ENCODE measurements at regions not wholly inside any gene's neighbourhood (a gene's known extent, or its start where the extent isn't known, plus 50 kb on each side); places are given as distances from the start of the nearest gene placed in this dataset.

GRCh38 chr3:5729852-5730251 lies 542.3 kb downstream of the EDEM1 start:
- no peak overlapping the region for H3K4me3 ChIP-seq (replicated peaks in 1 of 3)
- intact Hi-C loops (cut with DNase I) = no loop called here

DNA sequence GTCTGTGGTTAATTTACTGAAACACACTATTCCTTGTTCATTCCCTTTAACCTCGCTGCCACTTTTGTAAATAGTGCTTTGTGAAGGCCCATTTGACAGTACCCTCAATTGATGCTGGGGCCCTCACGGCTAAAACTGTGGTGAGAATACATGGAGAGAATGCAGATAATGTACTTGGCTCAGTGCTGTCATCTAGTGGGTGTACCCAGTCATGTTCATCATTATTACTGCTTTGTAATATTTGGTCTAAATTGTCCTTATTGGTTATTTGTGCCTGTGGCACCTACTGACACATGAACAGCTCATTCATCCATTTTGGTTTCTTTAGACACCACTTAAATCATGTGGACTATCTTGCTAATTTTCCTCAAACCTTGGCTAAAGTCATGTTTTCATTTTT lies 543.6 kb downstream of the EDEM1 start:
- TF ChIP-seq CTCF (IDR thresholded peaks at IDR 0.05) (no peak), POLR2A (IDR thresholded peaks at IDR 0.05) (no peak)
- no peaks in the 10 kb centered on the region for H3K36me3 ChIP-seq
- H3K27ac ChIP-seq = no peak overlapping the region
- H3K4me3 ChIP-seq (replicated peaks in 1 of 3) = no peak overlapping the region
- no peaks in the 10 kb centered on the region for H3K27me3 ChIP-seq
- 84 to 86% methylated on average over 2 of the region's 2 CpGs for whole genome bisulfite sequencing, 2 donors
- intact Hi-C loops (cut with DNase I) = no loop called here
- no peaks in the 10 kb centered on the region for H3K4me1 ChIP-seq
- DNase-seq = no peak
- no peaks in the 10 kb centered on the region for H3K9me3 ChIP-seq

More at GRCh38 chr3:5729852-5730251, 542.3 kb downstream of the EDEM1 start:
- DNase-seq = no peak
- WGBS, 2 donors = 83 to 85% methylated on average over 4 of the region's 4 CpGs
- H3K27me3 ChIP-seq = no peaks in the 10 kb centered on the region
- no peaks in the 10 kb centered on the region for H3K4me1 ChIP-seq
- no peaks in the 10 kb centered on the region for H3K9me3 ChIP-seq
- H3K27ac ChIP-seq = no peak overlapping the region
- TF ChIP-seq CTCF (IDR thresholded peaks at IDR 0.05) (no peak), POLR2A (IDR thresholded peaks at IDR 0.05) (no peak)
- no peaks in the 10 kb centered on the region for H3K36me3 ChIP-seq

GRCh38 chr3:5732081-5732480 lies 544.6 kb downstream of the EDEM1 start:
- no peak overlapping the region for H3K4me3 ChIP-seq (replicated peaks in 1 of 3)
- intact Hi-C loops (cut with DNase I) = no loop called here
- no peaks in the 10 kb centered on the region for H3K36me3 ChIP-seq
- no peaks in the 10 kb centered on the region for H3K27me3 ChIP-seq
- no peak for TF ChIP-seq CTCF (IDR thresholded peaks at IDR 0.05)
- no peak for TF ChIP-seq POLR2A (IDR thresholded peaks at IDR 0.05)
- WGBS, 2 donors = 59 to 68% methylated on average over 2 of the region's 2 CpGs
- no peak overlapping the region for H3K27ac ChIP-seq
- DNase-seq = no peak
- H3K4me1 ChIP-seq = no peaks in the 10 kb centered on the region
- H3K9me3 ChIP-seq = no peaks in the 10 kb centered on the region

DNA sequence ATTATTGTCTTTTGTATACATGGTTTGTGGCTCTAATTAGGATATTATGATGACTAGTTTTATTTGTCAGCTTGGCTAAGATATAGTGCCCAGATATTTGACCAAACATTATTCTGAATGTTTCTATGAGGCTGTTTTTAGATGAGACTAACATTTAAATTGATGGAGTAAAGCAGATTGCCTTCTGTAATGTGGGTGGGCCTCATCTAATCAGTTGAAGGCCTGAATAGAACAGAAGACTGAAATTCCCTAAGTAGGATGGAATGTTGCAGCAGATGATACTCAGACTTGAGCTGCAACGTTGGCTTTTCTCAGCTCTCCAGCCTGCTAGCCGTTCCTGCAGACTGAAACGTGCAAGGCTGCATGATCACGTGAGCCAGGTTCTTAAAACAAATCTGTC lies 546.5 kb downstream of the EDEM1 start:
- DNase-seq = no peak
- intact Hi-C loops (cut with DNase I) = no loop called here
- 87 to 94% methylated on average over 4 of the region's 4 CpGs for WGBS, 2 donors
- Histone ChIP-seq H3K4me1 (no peaks in the 10 kb centered on the region), H3K9me3 (no peaks in the 10 kb centered on the region), H3K4me3 (replicated peaks in 1 of 3) (no peak overlapping the region), H3K27ac (no peak overlapping the region), H3K36me3 (no peaks in the 10 kb centered on the region), H3K27me3 (no peaks in the 10 kb centered on the region)
- no peak for TF ChIP-seq POLR2A (IDR thresholded peaks at IDR 0.05)
- TF ChIP-seq CTCF (IDR thresholded peaks at IDR 0.05) = no peak

- no peaks in the 10 kb centered on the region for H3K9me3 ChIP-seq
- no peaks in the 10 kb centered on the region for H3K27me3 ChIP-seq
- no peak overlapping the region for H3K4me3 ChIP-seq (replicated peaks in 1 of 3)
- H3K4me1 ChIP-seq = no peaks in the 10 kb centered on the region
- H3K27ac ChIP-seq = no peak overlapping the region
- TF ChIP-seq POLR2A (IDR thresholded peaks at IDR 0.05) (no peak), CTCF (IDR thresholded peaks at IDR 0.05) (no peak)
- WGBS, 2 donors = 77 to 79% methylated on average over 6 of the region's 6 CpGs
- intact Hi-C loops (cut with DNase I) = no loop called here
- no peaks in the 10 kb centered on the region for H3K36me3 ChIP-seq
- no peak for DNase-seq
Measured at GRCh38 chr3:5735896-5736295, 548.4 kb downstream of the EDEM1 start.
